ENCODE measurements at regions not wholly inside any gene's neighbourhood (a gene's known extent, or its start where the extent isn't known, plus 50 kb on each side); places are given as distances from the start of the nearest gene placed in this dataset.
A peak's percentile ranks its signal among the peaks of the same experiment; 100 is the strongest.

- DNase-seq (no peak), ATAC-seq (ENCODE audit: insufficient read depth, low FRiP score) (no peak)
- Histone ChIP-seq H3K27ac (ENCODE audit: low read depth in 1 of 2, low read length in 1 of 2) (no peak overlapping the region), H3K4me3 (no peak overlapping the region), H3K36me3 (ENCODE audit: control insufficient read depth in 4 of 4, insufficient read depth in 4 of 4, low read length in 4 of 4) (no peaks in the 10 kb centered on the region), H3K9ac (ENCODE audit: insufficient read depth in 1 of 2, low read length in 2 of 2) (no peak overlapping the region), H3K9me3 (ENCODE audit: control insufficient read depth in 4 of 4, insufficient read depth in 3 of 4, low read length in 3 of 4) (peaks cover 0 to 5% (median 4%) of the 10 kb centered on the region in 4 donors), H3K4me1 (ENCODE audit: control insufficient read depth in 5 of 5, insufficient read depth in 5 of 5, low read length in 5 of 5) (no peaks in the 10 kb centered on the region), H3K27me3 (ENCODE audit: control insufficient read depth in 3 of 3, insufficient read depth in 3 of 3, low read length in 2 of 3) (no peaks in the 10 kb centered on the region)
- TF ChIP-seq, protein P1, sequence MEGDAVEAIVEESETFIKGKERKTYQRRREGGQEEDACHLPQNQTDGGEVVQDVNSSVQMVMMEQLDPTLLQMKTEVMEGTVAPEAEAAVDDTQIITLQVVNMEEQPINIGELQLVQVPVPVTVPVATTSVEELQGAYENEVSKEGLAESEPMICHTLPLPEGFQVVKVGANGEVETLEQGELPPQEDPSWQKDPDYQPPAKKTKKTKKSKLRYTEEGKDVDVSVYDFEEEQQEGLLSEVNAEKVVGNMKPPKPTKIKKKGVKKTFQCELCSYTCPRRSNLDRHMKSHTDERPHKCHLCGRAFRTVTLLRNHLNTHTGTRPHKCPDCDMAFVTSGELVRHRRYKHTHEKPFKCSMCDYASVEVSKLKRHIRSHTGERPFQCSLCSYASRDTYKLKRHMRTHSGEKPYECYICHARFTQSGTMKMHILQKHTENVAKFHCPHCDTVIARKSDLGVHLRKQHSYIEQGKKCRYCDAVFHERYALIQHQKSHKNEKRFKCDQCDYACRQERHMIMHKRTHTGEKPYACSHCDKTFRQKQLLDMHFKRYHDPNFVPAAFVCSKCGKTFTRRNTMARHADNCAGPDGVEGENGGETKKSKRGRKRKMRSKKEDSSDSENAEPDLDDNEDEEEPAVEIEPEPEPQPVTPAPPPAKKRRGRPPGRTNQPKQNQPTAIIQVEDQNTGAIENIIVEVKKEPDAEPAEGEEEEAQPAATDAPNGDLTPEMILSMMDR (IDR thresholded peaks at IDR 0.05; ENCODE audit: control extremely low read depth, extremely low read depth) = no peak
- WGBS, 2 donors = 21 to 36% methylated on average over 1 of the region's 1 CpG
Observed at GRCh38 chr4:181792641-181793040, 450.6 kb upstream of the TENM3 start.

DNA sequence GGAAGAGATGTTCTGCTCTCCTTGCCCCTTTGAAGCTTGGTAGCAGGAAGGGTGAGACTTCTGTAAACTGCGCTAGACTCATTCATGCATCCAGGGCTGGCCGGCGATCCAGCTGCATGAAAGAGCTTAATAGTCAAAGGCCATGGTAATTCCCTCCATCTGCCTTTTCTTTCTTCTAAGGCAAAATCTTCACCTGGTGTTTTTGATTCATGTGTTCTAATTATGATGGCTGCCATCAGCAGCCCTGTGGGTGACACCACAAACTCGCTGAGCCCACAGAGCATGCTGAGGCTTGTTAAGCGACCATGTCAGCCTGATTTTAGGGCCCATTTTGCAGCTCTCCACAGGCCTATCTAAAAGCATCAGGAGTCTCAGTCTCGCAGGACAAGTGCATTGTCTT lies 450.1 kb upstream of the TENM3 start:
- Histone ChIP-seq H3K36me3 (ENCODE audit: control insufficient read depth in 4 of 4, insufficient read depth in 4 of 4, low read length in 4 of 4) (no peaks in the 10 kb centered on the region), H3K9ac (ENCODE audit: insufficient read depth in 1 of 2, low read length in 2 of 2) (no peak overlapping the region), H3K27me3 (ENCODE audit: control insufficient read depth in 3 of 3, insufficient read depth in 3 of 3, low read length in 2 of 3) (no peaks in the 10 kb centered on the region), H3K27ac (ENCODE audit: low read depth in 1 of 2, low read length in 1 of 2) (no peak overlapping the region), H3K9me3 (ENCODE audit: control insufficient read depth in 4 of 4, insufficient read depth in 3 of 4, low read length in 3 of 4) (peaks cover 0 to 5% (median 4%) of the 10 kb centered on the region in 4 donors), H3K4me3 (no peak overlapping the region), H3K4me1 (ENCODE audit: control insufficient read depth in 5 of 5, insufficient read depth in 5 of 5, low read length in 5 of 5) (no peaks in the 10 kb centered on the region)
- 67 to 70% methylated on average over 6 of the region's 6 CpGs for WGBS, 2 donors
- TF ChIP-seq, protein P1 (IDR thresholded peaks at IDR 0.05; ENCODE audit: control extremely low read depth, extremely low read depth) = no peak
- ATAC-seq (ENCODE audit: insufficient read depth, low FRiP score) = no peak
- DNase-seq = no peak

DNA sequence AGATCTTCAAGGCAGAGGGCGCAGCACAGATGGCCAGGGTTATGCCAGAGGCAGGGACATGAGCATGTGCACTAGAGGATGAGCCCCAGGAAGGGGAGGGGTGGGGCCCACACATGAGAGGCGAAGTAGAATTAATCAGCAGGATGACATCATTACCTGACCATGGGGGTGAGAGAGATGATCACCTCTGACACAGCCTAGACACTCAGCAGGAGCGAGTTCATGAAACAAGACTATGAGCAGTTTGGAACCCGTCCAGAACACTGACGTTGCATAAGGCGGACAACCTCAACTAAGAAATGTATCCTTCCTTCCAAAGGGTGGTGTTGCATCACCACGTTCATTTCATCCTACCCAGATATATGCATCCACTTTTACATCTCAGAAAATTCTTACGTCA lies 446.7 kb upstream of the TENM3 start:
- no peak overlapping the region for H3K9ac ChIP-seq (ENCODE audit: insufficient read depth in 1 of 2, low read length in 2 of 2)
- DNase-seq = peak in 2 of 3 donors; percentile 4 to 14
- H3K27ac ChIP-seq (ENCODE audit: low read depth in 1 of 2, low read length in 1 of 2) = no peak overlapping the region
- no peaks in the 10 kb centered on the region for H3K4me1 ChIP-seq (ENCODE audit: control insufficient read depth in 5 of 5, insufficient read depth in 5 of 5, low read length in 5 of 5)
- no peaks in the 10 kb centered on the region for H3K36me3 ChIP-seq (ENCODE audit: control insufficient read depth in 4 of 4, insufficient read depth in 4 of 4, low read length in 4 of 4)
- TF ChIP-seq, protein P1 (IDR thresholded peaks at IDR 0.05; ENCODE audit: control extremely low read depth, extremely low read depth) = no peak
- no peak overlapping the region for H3K4me3 ChIP-seq
- 79 to 83% methylated on average over 8 of the region's 8 CpGs for WGBS, 2 donors
- no peaks in the 10 kb centered on the region for H3K27me3 ChIP-seq (ENCODE audit: control insufficient read depth in 3 of 3, insufficient read depth in 3 of 3, low read length in 2 of 3)
- ATAC-seq (ENCODE audit: insufficient read depth, low FRiP score) = no peak
- peaks cover 0 to 5% (median 4%) of the 10 kb centered on the region in 4 donors for H3K9me3 ChIP-seq (ENCODE audit: control insufficient read depth in 4 of 4, insufficient read depth in 3 of 4, low read length in 3 of 4)

GRCh38 chr4:181798536-181798935 lies 444.7 kb upstream of the TENM3 start:
- no peak for ATAC-seq (ENCODE audit: insufficient read depth, low FRiP score)
- peaks cover 0 to 5% (median 4%) of the 10 kb centered on the region in 4 donors for H3K9me3 ChIP-seq (ENCODE audit: control insufficient read depth in 4 of 4, insufficient read depth in 3 of 4, low read length in 3 of 4)
- H3K4me3 ChIP-seq = no peak overlapping the region
- H3K27ac ChIP-seq (ENCODE audit: low read depth in 1 of 2, low read length in 1 of 2) = no peak overlapping the region
- TF ChIP-seq, protein P1 (IDR thresholded peaks at IDR 0.05; ENCODE audit: control extremely low read depth, extremely low read depth) = no peak
- no peaks in the 10 kb centered on the region for H3K4me1 ChIP-seq (ENCODE audit: control insufficient read depth in 5 of 5, insufficient read depth in 5 of 5, low read length in 5 of 5)
- WGBS, 2 donors = 79 to 80% methylated on average over 2 of the region's 2 CpGs
- DNase-seq = no peak
- no peak overlapping the region for H3K9ac ChIP-seq (ENCODE audit: insufficient read depth in 1 of 2, low read length in 2 of 2)
- no peaks in the 10 kb centered on the region for H3K27me3 ChIP-seq (ENCODE audit: control insufficient read depth in 3 of 3, insufficient read depth in 3 of 3, low read length in 2 of 3)
- no peaks in the 10 kb centered on the region for H3K36me3 ChIP-seq (ENCODE audit: control insufficient read depth in 4 of 4, insufficient read depth in 4 of 4, low read length in 4 of 4)
